ENCODE measurements at regions not wholly inside any gene's neighbourhood (a gene's known extent, or its start where the extent isn't known, plus 50 kb on each side); places are given as distances from the start of the nearest gene placed in this dataset.

- Mint-ChIP-seq H3K27ac (no peak overlapping the region), H3K4me1 (peaks cover 46 to 69% (median 54%) of the 10 kb centered on the region in 3 donors), H3K4me3 (no peak overlapping the region), H3K36me3 (no peaks in the 10 kb centered on the region), H3K27me3 (no peaks in the 10 kb centered on the region), H3K9me3 (peaks cover 0 to 7% (median 2%) of the 10 kb centered on the region in 7 donors)
- DNase-seq (no peak), ATAC-seq (ENCODE audit: low read depth in 2 of 2) (no peak)
Measured at GRCh38 chr18:79629606-79630005, 50.0 kb upstream of the CTDP1 start.
